Left kidney (tissue), 1 donor: ENCODE measurements at regions not wholly inside any gene's neighbourhood (a gene's known extent, or its start where the extent isn't known, plus 50 kb on each side); places are given as distances from the start of the nearest gene placed in this dataset.
"Not testable (repeated sequence)": the region's sequence is repeated elsewhere in the genome, so short reads cannot be mapped to it uniquely, and the experiment has no call there.

Source experiments
- DNase-seq: peaks from one replicate; pipeline ENCODE4 v3.0.0-alpha.2; 2013

DNA sequence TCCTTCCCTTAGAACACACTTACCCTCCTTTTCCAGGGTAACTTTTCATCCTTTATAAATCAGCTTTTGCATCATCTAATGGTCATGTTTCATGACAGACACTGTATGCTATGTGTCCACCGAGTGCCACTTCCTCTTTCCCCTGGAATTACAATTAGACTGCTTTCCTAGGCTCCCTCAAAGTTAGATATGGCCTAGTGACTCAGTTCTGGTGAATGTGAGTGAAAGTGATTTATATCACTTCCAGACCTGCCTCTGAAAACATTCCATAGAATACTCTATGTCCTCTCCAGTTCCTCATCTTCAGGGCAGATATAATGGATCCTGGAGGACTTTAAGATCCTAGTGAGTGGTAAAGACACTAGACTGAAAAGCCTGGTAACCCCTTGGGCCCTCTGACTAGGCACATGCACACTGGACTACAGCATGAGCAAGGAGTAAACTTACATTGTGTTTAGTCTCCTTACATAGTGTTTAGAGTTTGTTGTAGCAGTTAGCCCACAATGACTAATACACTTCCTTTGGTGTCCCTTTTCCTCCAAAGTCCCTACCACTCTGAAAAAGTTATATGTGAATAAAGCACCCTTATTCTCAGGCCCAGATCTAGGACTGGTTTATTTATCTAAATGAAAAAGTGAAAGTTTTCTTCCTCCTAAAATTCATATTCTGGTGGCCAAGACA, 59.3 kb downstream of the GPR88 start:
- no peak for DNase-seq

DNA sequence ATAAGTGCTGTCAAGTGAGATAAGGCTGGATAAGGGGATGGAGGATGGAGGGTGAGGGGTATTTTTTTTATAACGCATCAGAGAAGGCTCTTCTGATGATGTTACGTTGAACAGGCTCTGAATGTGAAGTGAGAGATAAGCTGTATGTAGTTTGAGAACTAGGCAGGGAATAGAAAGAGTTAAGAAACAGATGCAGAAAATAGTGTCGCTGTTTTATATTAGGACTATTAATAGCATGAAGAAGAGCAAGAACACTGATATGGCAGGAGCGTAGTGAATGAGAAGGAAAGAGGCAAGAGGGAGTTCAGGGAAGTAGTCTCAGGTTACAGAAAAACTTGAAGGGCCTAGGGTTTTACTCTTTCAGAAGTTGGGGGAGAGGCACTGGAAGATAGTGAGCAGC, 59.8 kb downstream of the GPR88 start:
- no peak for DNase-seq

DNA sequence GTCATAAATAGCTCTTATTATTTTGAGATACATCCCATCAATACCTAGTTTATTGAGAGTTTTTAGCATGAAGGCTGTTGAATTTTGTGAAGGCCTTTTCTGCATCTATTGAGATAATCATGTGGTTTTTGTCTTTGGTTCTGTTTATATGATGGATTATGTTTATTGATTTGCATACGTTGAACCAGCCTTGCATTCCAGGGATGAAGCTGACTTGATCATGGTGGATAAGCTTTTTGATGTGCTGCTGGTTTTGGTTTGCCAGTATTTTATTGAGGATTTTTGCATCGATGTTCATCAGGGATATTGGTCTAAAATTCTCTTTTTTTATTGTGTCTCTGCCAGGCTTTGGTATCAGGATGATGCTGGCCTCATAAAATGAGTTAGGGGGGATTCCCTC, 62.4 kb downstream of the GPR88 start:
- DNase-seq, result not testable (repeated sequence)

DNA sequence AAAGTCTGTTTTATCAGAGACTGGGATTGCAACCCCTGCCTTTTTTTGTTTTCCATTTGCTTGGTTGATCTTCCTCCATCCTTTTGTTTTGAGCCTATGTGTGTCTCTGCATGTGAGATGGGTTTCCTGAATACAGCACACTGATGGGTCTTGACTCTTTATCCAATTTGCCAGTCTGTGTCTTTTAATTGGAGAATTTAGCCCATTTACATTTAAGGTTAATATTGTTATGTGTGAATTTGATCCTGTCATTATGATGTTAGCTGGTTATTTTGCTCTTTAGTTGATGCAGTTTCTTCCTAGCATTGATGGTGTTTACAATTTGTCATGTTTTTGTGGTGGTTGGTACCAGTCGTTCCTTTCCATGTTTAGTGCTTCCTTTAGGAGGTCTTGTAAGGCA, 64.1 kb downstream of the GPR88 start:
- DNase-seq, result not testable (repeated sequence)

DNA sequence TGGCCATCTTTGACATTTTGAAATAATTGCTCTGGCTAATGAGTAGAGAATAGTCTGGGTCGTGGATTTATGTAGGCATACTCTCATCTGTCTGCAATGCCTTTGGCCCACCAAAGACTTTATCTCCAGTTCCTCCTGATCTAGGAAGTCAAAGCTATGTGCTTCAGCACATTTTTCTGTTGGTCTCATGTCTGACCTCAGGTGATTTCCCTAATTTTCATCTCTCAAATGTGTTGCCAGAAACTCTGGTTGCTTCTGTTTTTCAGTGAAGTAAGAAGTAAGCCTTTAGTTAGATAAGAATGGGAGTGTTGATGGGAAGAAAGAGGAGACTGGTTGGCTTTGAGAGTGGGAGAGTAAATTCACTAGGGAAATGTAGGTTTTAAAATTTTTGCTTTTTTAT, 66.4 kb downstream of the GPR88 start:
- DNase-seq, result no peak

DNA sequence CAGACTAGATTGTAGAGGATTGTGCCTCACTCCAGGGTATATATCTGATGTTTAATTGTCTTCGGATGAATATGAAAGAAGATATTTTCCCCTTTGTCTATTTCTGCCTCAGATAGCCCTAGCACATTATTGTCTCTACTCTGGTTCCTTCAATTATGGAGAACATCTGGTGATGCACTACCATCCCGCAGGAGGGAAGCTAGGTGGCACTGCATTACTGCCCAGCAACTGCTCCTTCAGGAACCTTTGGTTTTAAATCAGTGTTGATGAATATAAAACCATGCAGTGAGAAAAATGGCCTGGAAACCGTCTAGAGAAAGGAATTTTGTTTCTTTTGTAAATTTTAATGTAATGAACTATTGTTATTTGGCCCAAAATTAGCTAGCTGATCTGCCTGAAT, 68.5 kb downstream of the GPR88 start:
- no peak for DNase-seq

DNA sequence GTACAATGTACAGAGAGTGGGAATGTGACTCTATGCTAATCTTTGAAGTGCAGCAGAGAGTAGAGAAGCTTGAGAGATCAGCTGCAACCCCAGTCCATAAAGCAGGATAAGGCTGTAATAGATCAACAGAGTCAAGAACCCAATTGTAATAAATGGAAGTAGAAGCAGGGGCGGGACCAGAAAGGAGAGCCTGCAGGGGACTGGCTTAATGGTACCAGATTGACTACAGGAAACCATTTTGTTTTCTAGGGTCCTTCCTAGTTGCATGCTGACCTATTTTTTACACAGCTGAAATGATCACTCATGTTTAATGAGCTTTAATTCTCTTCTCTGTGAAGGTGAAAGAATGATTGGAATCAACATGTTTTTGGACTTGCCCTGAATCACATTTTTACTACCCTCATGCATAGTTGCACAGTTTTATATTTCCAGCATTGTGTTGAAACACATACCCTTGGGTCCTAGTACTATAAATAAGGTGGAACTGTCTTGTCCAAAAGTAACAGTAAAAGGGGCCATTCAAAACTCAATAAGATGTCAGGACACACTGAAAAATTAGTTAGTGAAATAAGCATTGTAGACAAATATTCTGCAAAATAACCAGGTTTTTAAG, 69.8 kb downstream of the GPR88 start:
- no peak for DNase-seq

DNA sequence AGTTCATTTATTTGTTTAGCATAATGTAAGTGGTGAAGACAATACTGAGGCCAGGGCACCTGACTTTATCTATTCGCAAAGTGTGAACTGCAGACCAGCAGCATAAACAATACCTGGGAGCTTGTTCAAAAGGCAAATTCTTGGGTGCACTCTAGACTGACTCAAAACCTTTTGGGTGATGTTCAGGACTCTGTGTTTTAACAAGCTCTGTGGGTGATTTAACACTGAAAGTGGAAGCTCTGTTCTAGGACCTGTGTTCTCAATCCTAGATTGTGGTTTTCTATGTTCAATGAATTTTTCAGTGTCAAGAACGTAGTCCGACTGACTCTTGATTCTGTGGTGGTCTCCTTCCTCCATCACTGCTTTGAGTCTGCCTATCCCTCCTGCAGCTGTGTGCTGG, 71.9 kb downstream of the GPR88 start:
- DNase-seq, result no peak

DNA sequence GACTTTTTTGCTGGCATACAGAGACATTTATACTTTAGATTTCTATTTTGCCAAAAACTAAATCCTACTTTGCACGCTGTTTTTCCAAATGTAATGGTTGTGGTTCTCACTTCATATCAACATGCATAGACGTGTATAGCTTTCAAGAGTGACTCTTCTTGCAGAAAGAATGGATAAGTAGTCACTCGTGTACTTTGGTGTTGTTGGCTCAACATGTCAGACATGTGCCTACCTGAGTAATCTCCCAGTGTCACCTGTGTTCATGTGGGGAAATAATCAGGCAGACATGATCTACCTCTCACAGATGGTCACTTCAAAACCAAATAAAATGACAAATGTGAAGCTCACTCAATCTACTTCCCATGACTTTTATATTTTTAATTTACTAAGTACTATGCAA, 73.1 kb downstream of the GPR88 start:
- DNase-seq, result no peak

DNA sequence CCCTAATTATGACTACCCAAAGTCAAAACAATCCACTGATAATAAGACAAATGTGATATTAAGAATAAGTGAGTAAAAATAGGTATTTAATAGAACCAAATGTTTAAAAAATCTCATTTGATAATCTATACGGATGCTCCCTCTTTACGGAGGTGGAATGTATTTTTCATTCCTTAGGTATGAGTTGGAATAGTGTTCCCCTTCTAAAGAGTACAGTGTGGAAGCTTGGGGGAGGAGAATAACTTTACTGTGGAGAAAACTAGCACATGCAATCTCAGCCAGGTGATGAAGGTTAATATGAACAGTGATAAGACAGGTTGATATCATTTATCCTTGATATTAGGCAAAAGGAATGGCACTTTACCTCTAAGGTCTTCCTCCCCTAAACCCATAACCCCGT, 74.6 kb downstream of the GPR88 start:
- DNase-seq, result no peak

DNA sequence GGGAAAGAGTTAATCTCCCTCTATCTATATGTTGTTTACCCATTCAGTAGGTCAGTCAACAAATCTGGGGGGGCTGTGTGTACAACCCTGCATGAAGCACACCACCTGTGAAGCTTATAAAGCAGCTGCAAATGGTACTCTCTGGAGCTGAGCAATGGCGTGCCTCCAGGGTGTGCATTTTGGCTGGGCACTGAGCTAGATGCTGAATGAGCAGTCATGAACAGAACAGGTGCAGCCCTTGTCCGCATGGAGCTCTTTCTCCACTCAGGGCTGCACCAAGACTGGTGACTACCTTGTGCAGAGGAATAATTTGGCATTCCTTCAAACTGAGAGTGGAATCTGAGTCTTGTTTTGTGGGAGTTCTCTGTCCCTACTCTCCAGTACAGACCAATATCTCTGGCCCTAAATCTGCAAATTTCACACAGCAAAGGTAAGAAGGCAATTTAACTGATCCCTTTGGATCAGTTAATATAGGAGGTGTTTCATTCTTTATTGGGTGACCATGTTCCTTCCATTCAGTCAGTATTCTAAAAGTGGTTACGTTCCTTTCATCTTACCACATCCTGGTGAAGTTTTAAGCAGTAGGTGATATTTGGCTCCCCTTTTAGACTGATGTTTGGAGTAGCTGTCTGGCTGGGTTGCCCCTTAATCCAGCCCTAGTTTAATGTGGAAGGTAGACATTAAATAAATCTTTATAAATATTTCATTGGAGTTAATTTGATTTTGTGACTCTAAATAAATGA, 76.0 kb downstream of the GPR88 start:
- no peak for DNase-seq

DNA sequence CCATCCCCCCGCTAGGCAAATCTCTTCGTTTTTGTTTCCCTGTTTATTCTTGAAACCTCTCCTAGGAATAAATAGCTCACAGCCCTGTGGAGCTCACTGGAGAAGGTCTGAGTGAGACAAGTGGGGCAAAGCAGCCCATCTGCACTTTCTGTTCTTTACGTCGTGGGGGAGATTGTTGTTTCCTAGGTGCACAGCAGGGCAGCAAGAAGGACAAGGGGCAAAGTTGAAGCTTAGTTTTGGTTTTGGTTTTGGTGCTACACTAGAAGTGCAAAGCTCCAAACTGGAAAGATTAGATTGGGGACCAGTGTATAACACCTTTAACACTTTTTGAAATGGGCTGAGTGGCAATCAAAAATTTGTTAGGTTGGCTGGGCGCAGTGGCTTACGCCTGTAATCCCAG, 76.6 kb downstream of the GPR88 start:
- no peak for DNase-seq

DNA sequence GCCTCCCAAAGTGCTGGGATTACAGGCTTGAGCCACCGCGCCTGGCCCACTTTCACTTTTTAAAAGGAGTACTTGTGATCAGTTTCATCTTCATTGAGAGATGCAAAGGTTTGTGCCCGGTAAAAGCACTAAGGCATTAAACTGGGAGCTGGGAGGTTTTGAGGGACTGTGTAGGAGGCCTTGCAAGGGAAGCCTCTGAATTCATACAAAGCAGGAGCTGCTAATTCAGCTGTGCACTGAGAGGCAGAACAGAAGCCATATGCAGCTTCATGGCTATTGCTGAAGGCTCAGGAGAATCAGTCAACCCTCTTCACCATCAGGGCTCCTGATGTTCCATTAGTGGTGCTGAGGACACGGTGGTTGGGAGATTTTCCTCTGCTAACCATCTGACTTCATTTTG, 77.7 kb downstream of the GPR88 start:
- no peak for DNase-seq

DNA sequence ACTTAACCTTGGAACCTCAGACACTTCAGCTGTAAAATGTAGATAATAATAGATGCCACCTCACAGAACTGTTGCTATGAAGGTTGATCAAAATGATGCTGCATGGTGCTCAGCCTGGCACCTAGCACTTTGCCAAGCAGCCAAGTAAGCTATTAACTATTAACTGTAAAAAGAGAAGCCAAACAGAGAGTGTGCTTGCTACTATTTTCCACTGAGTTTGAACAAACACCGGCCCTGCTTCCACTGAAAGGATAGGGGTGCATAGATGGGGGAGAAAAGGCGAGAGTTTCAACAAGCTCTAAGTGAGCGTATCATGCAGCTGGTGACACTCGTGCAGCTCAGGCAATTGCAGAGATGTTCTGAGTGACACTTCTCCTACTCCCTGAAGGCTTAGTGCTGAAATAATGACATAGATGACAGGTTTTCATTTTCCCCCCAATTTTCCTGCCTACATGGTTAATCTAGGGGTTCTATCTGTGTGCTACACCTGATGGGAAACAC, 78.2 kb downstream of the GPR88 start:
- DNase-seq, result no peak

DNA sequence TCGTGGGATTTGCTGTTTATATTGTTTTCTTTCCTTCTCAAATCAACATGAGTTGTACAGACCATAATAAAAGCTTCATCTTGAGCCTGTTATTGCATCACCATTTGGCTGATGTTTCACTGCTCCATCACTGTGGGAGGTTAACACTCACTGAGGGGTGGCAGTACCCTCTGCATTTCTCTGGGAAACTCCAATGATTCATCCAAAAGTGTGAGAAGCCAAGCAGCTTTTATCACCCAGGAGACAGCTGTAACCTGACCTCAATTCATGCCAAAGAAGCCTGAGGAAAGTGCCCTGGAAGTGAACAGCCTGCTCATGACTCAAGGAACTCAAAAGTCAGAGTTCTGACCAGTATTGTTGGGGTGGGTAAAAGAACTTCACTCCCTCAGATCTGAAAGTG, 84.1 kb downstream of the GPR88 start:
- DNase-seq, result peak; percentile 53

DNA sequence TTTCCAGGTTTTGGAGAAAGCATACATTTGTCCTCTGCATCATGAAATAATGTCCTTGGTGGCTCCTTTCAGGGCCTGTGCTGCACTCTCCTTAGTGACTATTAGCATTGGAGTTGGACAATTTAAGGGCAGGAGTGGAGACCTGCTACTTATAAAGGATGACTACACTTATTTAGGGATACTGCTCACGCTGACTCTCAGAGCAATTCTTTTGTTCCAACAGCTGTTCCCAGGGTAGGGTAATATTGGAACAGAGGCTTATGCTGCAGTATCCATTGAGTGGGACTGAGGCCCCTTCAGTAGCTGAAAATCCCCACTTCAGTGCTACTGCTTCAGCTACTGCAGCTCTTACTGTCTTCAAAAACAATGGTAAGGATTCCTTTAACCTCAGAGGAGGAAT, 84.6 kb downstream of the GPR88 start:
- no peak for DNase-seq

DNA sequence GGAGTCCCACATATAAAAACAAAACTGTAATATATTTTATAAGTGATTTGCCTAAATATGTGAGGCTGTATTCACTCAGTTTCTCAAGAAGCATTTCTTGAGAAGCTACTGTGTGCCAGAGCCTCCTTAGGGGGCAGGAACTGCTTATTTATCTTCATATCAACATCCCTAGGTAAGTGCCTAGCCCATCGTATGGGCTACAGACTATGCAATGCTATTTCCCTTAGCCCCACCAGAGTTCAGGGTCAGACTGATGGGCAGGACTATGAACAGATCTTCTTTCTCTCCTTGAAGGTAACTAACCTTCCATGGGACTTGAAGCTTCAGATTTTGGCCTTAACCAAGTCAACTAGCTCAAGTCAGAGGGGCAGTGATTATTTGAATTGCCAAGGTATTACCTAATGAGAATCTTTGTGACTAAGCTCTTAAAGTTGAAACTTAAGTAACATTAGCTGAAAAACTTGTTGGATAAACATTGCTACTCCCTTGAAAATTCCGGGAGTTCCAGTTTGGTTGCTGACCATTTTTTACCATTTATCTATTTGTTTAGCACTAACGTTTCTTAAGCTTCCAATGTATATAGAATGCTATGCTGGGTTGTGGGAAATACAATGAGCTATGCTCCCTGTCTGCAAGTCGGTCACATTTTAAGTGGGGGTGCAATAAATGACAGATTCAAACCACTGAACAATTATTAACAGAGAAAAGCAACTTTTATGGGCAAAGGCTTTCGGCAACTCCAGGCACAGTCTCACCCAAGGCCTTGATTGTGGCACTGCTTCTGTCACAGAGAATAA, 85.2 kb downstream of the GPR88 start:
- DNase-seq, result no peak

DNA sequence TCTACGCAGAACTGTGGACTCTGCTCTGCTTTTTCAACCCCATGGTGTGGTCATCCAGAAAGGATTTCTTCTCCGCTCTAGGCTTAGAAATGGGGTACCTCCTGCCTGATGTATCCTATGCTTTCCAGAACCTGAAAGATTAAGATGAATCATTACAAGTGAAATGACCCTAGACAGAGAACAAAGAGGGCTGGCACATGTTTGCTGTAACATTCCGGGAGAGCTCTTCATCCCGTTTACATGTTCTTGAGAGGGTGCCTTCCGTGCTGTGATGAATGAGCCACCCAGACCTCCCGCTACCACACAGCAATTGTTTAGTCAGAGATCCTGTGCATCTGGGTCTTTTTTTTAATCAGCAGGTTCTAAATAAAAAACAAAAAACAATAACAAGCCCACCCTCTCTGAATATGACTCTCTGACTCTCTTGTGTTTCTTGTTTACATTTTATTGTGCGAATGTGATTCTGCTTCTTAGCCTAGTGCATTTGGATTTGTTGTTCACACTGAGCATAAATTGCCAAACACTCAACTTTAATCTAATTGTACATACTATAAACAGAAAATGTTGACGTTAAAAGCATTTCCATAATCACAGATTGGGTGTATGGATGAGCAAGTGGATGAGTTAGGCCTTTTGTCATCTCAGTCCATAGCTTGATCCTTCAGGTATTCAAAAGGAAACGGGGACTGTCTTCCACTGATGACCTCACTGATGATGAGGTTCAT, 87.1 kb downstream of the GPR88 start:
- no peak for DNase-seq

DNA sequence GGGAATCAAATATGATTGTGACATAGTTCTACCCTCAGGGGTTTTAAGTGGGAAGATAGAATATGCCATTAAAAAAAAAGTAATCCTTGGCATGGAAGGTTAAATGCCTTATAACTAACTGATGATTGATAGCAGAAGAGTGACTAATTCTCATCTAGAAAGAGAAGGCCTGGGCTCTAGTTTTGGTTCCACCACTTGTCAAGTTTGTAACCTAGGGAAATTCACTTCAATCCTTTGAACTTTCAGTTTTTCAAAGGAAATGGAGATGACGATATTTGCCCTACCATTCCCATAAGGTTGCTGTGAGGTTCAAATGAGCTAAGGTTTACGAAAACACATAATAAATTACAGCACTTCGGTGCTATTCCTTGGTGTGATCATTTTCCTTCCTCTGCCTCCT, 88.5 kb downstream of the GPR88 start:
- no peak for DNase-seq

DNA sequence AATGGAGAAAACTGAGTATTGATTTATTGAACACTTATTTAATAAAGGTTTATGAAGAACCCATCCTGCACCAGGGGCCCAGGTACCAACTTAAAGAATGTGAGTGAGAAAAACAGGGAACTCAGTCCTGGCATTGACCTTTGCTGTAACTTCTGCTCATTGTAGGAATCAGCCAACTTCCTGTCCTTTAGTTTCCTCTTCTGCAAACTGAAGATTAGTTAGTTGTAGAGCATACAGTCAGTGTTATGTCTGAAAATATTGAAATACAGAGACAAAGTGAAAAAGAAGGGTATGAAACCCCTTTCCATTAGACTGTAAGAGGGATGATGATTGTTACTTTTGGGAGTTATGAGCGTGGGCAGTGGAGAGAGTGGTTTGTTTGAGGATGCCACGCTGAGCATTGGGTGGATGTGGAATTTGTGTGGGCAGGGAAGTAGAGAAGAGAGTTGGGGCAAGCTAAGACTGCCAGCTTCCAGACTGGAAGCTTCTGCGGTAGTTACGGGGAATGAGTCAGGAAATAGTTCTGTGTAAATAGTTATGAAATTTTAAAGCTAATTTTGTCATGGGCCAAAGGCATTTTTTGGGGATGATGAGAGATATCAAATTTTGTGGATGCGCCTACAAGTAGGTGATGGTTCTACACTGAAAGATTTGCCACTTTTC, 89.2 kb downstream of the GPR88 start:
- DNase-seq, result no peak

DNA sequence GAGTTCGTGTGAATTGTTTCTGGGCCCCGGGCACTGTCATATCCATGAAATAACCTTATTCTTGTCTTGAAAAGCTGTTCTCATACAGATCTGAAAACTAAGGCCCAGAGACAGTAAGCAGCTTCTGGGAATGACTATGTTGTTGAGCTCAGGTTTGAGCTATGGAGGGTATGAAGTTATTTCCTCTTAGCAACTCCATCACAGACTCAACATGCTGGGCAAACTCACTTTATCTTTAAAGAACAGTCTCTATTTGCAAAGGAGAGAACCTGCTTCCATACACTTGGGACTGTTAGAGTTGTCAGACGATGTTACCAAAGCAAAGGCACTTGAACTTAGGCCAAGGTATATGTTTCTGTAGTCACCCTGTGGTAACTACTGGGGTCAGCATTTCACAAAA, 90.0 kb downstream of the GPR88 start:
- no peak for DNase-seq
